Pancreas (tissue), 10 donors: ENCODE measurements at regions not wholly inside any gene's neighbourhood (a gene's known extent, or its start where the extent isn't known, plus 50 kb on each side); places are given as distances from the start of the nearest gene placed in this dataset.

Experiments
- ATAC-seq, 4 donors: fragments of 200-7000 bp; cut with Tn5 transposase; one replicate each; pipeline versions ENCODE4 v1.8.0 to v1.9.1; 2020; ENCODE audit warnings: mild to moderate bottlenecking in 4 of 4, moderate library complexity in 4 of 4
- DNase-seq, 6 donors: peaks; one replicate each; pipeline ENCODE4 v3.0.0-alpha.2; 2020
- FAIRE-seq: peaks from 2 replicates; lab custom pipeline; 2012; peaks lifted over from hg19 to GRCh38; lab: Jason Lieb, UNC
- H3K27ac ChIP-seq, 4 donors: fragments of 200-600 bp; sonication (generic); 1 replicate in 3 of 4; 2 replicates in 1 of 4; pipeline versions ENCODE4 v1.5.0 to v1.8.0; 2020
- H3K27me3 ChIP-seq, 4 donors: fragments of 200-600 bp; one replicate each; pipeline ENCODE4 v1.8.0; 2021
- H3K36me3 ChIP-seq, 3 donors: fragments of 200-600 bp; sonication (generic) in 1 of 3; one replicate each; pipeline versions ENCODE4 v1.5.0 to v1.8.0; 2020 to 2021
- H3K4me1 ChIP-seq, 3 donors: fragments of 200-600 bp; one replicate each; pipeline ENCODE4 v1.8.0; 2021
- H3K4me3 ChIP-seq, 4 donors: fragments of 200-600 bp; sonication (generic) in 2 of 4; one replicate each; pipeline versions ENCODE4 v1.5.0 to v1.8.0; 2020 to 2021
- H3K9me3 ChIP-seq, 4 donors: fragments of 200-600 bp; one replicate each; pipeline ENCODE4 v1.8.0; 2021
- WGBS, 2 donors: extraction: QIAGEN DNeasy Blood & Tissue Kit; methylation state at CpG; one replicate each; pipeline ENCODE4 v1.1.7; 2013; 5-methylcytosine and 5-hydroxymethylcytosine counted together
- intact Hi-C, 3 donors: fragments of 100-400 bp; cut with DNase I; formaldehyde crosslinking; loops; one replicate each; pipeline versions ENCODE4 v1.11.1 to v1.14.2; 2022
- TF ChIP-seq, protein P1 (sequence below), 4 donors: fragments of 200-600 bp; sonication (generic) in 3 of 4; IDR thresholded peaks; one replicate each; pipeline versions ENCODE4 v1.5.0 to v1.8.0; 2021; ENCODE audit warnings: antibody characterized with exemption in 4 of 4
- donor health status: healthy with polysubstance abuse.
- donor health status: DM: no; HTN: no; CAD: no; lungs with moderate emphysema.
- donor health status: DM: no; HTN: no; CAD: no.
- donor health status: control.
- donor health status: control.
- donor health status: Bipolar disorder and iron deficiency.
- donor health status: DM: yes; HTN: yes; CAD: no.
- donor health status: DM: no; HTN: no; CAD: no.
- donor health status: DM: no; HTN: no; CAD: no.
- donor health status: DM: yes; HTN: yes; CAD: no.

DNA sequence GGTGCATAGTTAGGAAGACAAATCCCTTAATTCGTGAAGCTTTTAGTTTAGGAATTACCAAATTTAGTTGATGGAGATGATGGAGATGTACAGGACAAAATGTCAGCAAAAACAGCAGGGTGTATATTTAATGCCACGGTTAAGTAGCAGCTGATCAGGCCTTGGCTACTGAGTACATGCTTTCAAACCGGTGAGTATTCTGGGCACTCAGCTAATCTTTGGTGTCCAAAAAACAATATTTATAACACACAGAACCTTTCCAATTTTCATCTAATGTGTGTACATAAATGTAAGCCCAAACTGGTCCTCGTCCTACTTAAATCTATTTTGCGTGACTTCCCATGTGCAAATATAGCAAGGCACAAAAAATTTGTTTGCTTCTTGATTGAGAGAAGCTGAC is 703.4 kb upstream of the LINC00305 start:
- H3K9me3 ChIP-seq: no peaks in the 10 kb centered on the region
- no peaks in the 10 kb centered on the region for H3K4me1 ChIP-seq
- DNase-seq (no peak), ATAC-seq (no peak), FAIRE-seq (no peak)
- intact Hi-C loops: no loop called here
- TF ChIP-seq, protein P1, sequence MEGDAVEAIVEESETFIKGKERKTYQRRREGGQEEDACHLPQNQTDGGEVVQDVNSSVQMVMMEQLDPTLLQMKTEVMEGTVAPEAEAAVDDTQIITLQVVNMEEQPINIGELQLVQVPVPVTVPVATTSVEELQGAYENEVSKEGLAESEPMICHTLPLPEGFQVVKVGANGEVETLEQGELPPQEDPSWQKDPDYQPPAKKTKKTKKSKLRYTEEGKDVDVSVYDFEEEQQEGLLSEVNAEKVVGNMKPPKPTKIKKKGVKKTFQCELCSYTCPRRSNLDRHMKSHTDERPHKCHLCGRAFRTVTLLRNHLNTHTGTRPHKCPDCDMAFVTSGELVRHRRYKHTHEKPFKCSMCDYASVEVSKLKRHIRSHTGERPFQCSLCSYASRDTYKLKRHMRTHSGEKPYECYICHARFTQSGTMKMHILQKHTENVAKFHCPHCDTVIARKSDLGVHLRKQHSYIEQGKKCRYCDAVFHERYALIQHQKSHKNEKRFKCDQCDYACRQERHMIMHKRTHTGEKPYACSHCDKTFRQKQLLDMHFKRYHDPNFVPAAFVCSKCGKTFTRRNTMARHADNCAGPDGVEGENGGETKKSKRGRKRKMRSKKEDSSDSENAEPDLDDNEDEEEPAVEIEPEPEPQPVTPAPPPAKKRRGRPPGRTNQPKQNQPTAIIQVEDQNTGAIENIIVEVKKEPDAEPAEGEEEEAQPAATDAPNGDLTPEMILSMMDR (IDR thresholded peaks at IDR 0.05): no peak
- H3K4me3 ChIP-seq: no peak overlapping the region
- H3K27ac ChIP-seq: no peak overlapping the region
- WGBS, 2 donors: 42 to 63% methylated on average over 5 of the region's 5 CpGs
- no peaks in the 10 kb centered on the region for H3K27me3 ChIP-seq
- no peaks in the 10 kb centered on the region for H3K36me3 ChIP-seq

DNA sequence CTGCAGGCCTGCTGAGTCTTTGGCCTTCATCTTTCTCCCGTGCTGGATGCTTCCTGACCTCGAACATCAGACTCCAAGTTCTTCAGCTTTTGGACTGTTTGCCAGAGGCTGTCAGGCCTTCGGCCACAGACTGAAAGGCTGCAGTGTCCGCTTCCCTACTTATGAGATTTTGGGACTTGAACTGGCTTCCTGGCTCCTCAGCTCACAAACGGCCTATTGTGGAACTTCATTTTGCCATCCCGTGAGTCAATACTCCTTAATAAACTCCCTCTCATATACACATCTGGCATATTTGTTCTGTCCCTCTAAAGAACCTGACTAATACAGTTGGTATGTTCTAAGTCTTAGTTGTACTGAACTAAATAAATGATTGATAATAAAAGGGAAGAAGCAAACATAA is 702.8 kb upstream of the LINC00305 start:
- ATAC-seq: no peak
- Histone ChIP-seq H3K9me3 (no peaks in the 10 kb centered on the region), H3K4me1 (no peaks in the 10 kb centered on the region), H3K27ac (no peak overlapping the region), H3K27me3 (no peaks in the 10 kb centered on the region), H3K36me3 (no peaks in the 10 kb centered on the region), H3K4me3 (no peak overlapping the region)
- intact Hi-C loops: no loop called here
- FAIRE-seq: no peak
- WGBS, 2 donors: 83 to 84% methylated on average over 6 of the region's 6 CpGs
- TF ChIP-seq, protein P1 (IDR thresholded peaks at IDR 0.05): no peak
- peak in 1 of 6 donors; percentile 8 for DNase-seq

DNA sequence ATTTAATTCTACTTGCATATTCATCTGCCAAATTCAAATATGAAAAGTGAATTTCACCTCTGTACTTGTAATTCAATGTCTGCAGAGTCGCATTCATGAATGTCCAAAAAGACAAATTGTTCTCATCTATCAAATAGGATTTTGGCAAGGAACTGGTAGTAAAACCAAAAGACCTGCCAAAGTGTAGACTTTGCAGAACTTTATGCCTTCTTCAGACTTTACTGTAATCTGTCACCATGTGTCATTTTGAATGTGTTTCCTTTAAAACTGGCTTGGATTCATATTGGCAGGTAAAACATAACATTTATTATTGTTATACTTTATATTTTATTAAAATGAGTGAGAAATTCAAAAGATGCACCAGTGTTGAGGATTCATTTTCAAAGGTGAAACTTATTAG is 701.9 kb upstream of the LINC00305 start:
- intact Hi-C loops: no loop called here
- no peak for FAIRE-seq
- WGBS, 2 donors: 65 to 66% methylated on average over 1 of the region's 1 CpG
- no peak for ATAC-seq
- H3K4me3 ChIP-seq: no peak overlapping the region
- H3K9me3 ChIP-seq: no peaks in the 10 kb centered on the region
- H3K36me3 ChIP-seq: no peaks in the 10 kb centered on the region
- H3K4me1 ChIP-seq: no peaks in the 10 kb centered on the region
- TF ChIP-seq, protein P1 (IDR thresholded peaks at IDR 0.05): no peak
- H3K27ac ChIP-seq: no peak overlapping the region
- no peak for DNase-seq
- H3K27me3 ChIP-seq: no peaks in the 10 kb centered on the region

DNA sequence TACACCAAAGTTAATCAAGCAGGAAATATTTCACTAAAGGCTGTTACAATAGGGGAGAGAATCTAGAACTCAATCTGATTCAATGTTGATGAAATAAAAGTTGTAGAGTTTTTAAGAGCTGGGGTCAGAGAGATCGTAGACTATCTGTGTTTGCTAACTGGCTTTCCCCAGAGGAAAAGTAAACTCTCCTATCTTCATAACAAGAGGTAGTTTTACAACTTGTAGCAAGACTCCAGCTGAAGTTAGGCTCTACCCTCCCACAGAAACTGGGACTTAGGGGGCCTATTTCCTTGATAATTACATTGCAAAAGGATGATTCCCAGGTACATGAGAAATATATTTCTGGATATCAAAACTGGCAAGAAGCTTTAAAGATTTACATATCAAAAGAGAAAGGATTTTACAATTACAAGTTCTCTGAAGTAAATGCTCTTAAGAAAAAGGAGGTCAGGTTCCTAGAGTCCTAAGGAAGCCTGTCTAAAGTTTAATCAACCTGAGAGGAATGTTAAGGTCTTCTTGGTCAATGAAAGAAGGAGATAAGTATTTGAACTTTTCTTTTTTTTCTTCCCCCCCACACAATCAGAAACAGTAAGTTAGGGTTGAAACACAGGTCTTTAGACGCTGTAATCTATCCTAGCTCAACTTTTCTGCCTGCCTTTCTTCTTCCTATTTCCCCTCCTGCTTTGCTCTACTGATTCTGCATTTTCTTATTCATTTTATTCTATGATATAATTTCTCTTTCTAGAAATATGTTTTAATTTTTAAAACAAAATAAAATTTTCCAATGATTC is 692.2 kb upstream of the LINC00305 start:
- 21 to 35% methylated on average over 2 of the region's 2 CpGs for WGBS, 2 donors
- ATAC-seq (peak; percentile 78 to 97 (median 88)), FAIRE-seq (no peak)

More for the DNA sequence above, 692.2 kb upstream of the LINC00305 start:
- Histone ChIP-seq H3K9me3 (no peaks in the 10 kb centered on the region), H3K36me3 (no peaks in the 10 kb centered on the region), H3K4me3 (no peak overlapping the region), H3K4me1 (peaks cover 0 to 12% (median 7%) of the 10 kb centered on the region in 3 donors), H3K27me3 (no peaks in the 10 kb centered on the region), H3K27ac (peak overlapping the region in 2 of 4 donors; percentile 6 to 65)
- peak in 1 of 6 donors; percentile 20 for DNase-seq
- TF ChIP-seq, protein P1 (IDR thresholded peaks at IDR 0.05): no peak
- intact Hi-C loops: no loop called here
